ENCODE measurements at regions not wholly inside any gene's neighbourhood (a gene's known extent, or its start where the extent isn't known, plus 50 kb on each side); places are given as distances from the start of the nearest gene placed in this dataset.
"Not testable (repeated sequence)": the region's sequence is repeated elsewhere in the genome, so short reads cannot be mapped to it uniquely, and the experiment has no call there.

DNA sequence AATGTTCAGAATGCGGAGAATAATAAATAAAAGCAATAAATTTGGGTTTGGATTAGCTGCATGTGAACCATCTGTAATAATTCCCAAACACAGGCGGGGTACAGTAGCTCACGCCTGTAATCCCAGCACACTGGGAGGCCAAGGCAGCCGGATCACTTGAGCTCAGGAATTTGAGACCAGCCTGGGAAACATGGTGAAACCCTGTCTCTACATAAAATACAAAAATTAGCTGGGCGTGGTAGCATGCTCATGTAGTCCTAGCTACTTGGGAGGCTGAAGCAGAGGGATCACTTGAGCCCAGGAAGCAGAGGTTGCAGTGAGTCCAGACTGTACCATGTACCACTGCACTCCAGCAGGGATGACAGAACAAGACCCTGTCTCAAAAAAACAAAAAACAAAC is 53.9 kb upstream of the KCTD7 start:
- not testable (repeated sequence) for H3K27ac ChIP-seq; DNase-seq (ENCODE audit: low read depth in 1 of 2, low spot score in 2 of 2); H3K4me1 ChIP-seq (replicated peaks); H3K27me3 ChIP-seq (replicated peaks); H3K4me3 ChIP-seq; H3K9me3 ChIP-seq (replicated peaks)
- H3K36me3 ChIP-seq, result peaks cover 33% of the 10 kb centered on the region

DNA sequence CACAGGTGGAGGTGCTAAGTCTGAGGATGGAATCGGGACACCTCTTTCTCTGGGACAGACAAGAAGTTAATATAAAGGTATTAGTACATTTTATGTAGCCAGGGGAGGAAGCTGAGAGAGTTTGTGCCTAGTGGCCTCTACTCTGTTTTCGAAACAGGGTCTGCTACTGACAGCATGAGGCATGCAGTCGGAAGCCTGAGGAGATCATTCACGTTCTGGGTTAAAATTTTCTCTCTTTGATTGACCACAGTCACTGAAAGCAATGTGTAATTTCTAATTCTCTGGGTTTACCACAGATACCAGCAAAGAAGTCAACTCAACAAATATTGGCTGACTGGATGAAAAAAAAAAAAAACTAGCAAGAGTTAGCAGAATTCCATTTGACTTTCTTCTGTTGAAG is 53.3 kb upstream of the KCTD7 start:
- Histone ChIP-seq H3K4me3 (no peak overlapping the region), H3K4me1 (replicated peaks) (no peaks in the 10 kb centered on the region), H3K27ac (no peak overlapping the region), H3K36me3 (peaks cover 33% of the 10 kb centered on the region), H3K9me3 (replicated peaks) (no peaks in the 10 kb centered on the region), H3K27me3 (replicated peaks) (no peaks in the 10 kb centered on the region)
- DNase-seq (ENCODE audit: low read depth in 1 of 2, low spot score in 2 of 2), result no peak

DNA sequence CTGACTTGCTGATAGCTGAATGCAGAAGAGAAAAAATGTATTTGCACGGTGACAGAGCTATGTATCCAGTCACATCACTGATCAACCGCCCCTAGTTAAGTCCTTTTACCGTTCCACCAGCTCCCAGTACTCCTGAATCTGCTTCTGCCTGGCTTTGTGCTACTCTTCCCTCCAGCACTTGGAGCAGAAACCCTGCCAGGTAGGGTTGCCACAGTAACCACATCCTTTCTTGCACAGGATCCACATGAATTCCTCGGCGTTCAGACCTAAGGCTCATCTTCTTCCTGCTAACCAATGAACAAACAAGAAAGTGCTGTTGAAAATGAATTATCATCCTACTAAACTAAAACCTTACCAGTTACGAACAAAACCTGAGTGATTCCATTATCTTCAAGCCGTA is 52.0 kb upstream of the KCTD7 start:
- Histone ChIP-seq H3K27ac (no peak overlapping the region), H3K4me3 (no peak overlapping the region), H3K9me3 (replicated peaks) (no peaks in the 10 kb centered on the region), H3K36me3 (peaks cover 30% of the 10 kb centered on the region), H3K27me3 (replicated peaks) (no peaks in the 10 kb centered on the region), H3K4me1 (replicated peaks) (no peaks in the 10 kb centered on the region)
- no peak for DNase-seq (ENCODE audit: low read depth in 1 of 2, low spot score in 2 of 2)

Data from SJSA1 (cell line).